Gastroesophageal sphincter (tissue), 3 donors: ENCODE measurements at regions not wholly inside any gene's neighbourhood (a gene's known extent, or its start where the extent isn't known, plus 50 kb on each side); places are given as distances from the start of the nearest gene placed in this dataset.

Experiments
- EP300 ChIP-seq: sonication (generic); formaldehyde crosslinking; IDR thresholded peaks from one replicate; pipeline ENCODE4 v1.6.1; 2017; ENCODE audit warnings: antibody characterized with exemption, mild to moderate bottlenecking
- POLR2A ChIP-seq, 2 donors: fragments of 450-650 bp; IDR thresholded peaks; one replicate each; pipeline ENCODE4 v1.6.1; 2017; ENCODE audit warnings: antibody characterized with exemption in 2 of 2, mild to moderate bottlenecking in 2 of 2, moderate library complexity in 1 of 2
- POLR2AphosphoS5 ChIP-seq: sonication (generic); formaldehyde crosslinking; IDR thresholded peaks from one replicate; pipeline ENCODE4 v1.6.1; 2017; ENCODE audit warnings: antibody characterized with exemption
- TF ChIP-seq, protein P1 (sequence below), 4 experiments: fragments of 200-600 bp in 2 of 4; fragments of 450-650 bp in 2 of 4; sonication (generic) in 1 of 4; IDR thresholded peaks; one replicate each; pipeline ENCODE4 v1.5.1; 2017 to 2019; ENCODE audit warnings: antibody characterized with exemption in 4 of 4, mild to moderate bottlenecking in 2 of 4, moderate library complexity in 2 of 4

DNA sequence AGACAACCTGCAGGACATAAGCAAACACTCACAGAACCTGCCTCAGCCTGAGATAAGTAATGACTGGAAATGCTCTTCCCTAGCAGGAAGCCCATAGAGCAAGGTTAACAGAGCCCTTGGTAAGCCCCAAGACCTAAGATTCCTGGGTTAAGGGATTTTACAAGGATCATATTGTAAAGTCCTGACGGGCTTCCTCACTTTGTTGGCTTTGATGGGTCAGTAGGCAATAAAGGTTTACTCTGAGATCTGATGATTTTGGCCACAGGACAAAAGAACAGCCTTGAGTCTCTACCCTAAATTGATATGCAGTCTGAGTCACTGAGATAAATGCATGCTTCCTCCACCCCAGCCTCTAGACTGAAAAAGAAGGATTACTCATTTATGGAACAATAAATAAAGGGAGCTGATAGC, 270.8 kb downstream of the HTR7 start:
- no peak for TF ChIP-seq POLR2A (IDR thresholded peaks at IDR 0.05)
- TF ChIP-seq POLR2AphosphoS5 = no peak
- TF ChIP-seq, protein P1, sequence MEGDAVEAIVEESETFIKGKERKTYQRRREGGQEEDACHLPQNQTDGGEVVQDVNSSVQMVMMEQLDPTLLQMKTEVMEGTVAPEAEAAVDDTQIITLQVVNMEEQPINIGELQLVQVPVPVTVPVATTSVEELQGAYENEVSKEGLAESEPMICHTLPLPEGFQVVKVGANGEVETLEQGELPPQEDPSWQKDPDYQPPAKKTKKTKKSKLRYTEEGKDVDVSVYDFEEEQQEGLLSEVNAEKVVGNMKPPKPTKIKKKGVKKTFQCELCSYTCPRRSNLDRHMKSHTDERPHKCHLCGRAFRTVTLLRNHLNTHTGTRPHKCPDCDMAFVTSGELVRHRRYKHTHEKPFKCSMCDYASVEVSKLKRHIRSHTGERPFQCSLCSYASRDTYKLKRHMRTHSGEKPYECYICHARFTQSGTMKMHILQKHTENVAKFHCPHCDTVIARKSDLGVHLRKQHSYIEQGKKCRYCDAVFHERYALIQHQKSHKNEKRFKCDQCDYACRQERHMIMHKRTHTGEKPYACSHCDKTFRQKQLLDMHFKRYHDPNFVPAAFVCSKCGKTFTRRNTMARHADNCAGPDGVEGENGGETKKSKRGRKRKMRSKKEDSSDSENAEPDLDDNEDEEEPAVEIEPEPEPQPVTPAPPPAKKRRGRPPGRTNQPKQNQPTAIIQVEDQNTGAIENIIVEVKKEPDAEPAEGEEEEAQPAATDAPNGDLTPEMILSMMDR (IDR thresholded peaks at IDR 0.05) = no peak
- no peak for TF ChIP-seq EP300
